HCT116 (cell line): ENCODE measurements at regions not wholly inside any gene's neighbourhood (a gene's known extent, or its start where the extent isn't known, plus 50 kb on each side); places are given as distances from the start of the nearest gene placed in this dataset.

Source experiments
- EGR1 ChIP-seq: IDR thresholded peaks from 2 replicates; pipeline ENCODE4 v1.6.1; 2012; ENCODE audit warnings: low read depth
- EZH2 ChIP-seq: fragments of 200-600 bp; sonication (generic); IDR thresholded peaks from 2 replicates; pipeline ENCODE4 v1.6.1; 2017; ENCODE audit warnings: antibody characterized with exemption, mixed run types
- EZH2phosphoT487 ChIP-seq: fragments of 200-600 bp; IDR thresholded peaks from 2 replicates; pipeline ENCODE4 v1.6.1; 2018; ENCODE audit warnings: antibody characterized with exemption, borderline replicate concordance
- FOSL1 ChIP-seq: IDR thresholded peaks from 2 replicates; pipeline ENCODE4 v1.6.1; 2012; ENCODE audit warnings: low read depth
- JUND ChIP-seq: IDR thresholded peaks from 2 replicates; pipeline ENCODE4 v1.6.1; 2012
- POLR2A ChIP-seq: IDR thresholded peaks from 2 replicates; pipeline ENCODE4 v1.7.0; 2011; ENCODE audit warnings: borderline replicate concordance; ENCODE audit not compliant: insufficient read depth, insufficient read length; ENCODE audit errors: extremely low read depth
- POLR2AphosphoS5 ChIP-seq: IDR thresholded peaks from 2 replicates; pipeline ENCODE4 v1.6.1; 2011; ENCODE audit warnings: mild to moderate bottlenecking, low read depth, low read length, moderate library complexity
- RAD21 ChIP-seq: IDR thresholded peaks from 2 replicates; pipeline ENCODE4 v1.6.1; 2012; ENCODE audit warnings: low read depth, mild to moderate bottlenecking
- SP1 ChIP-seq: IDR thresholded peaks from 2 replicates; pipeline ENCODE4 v1.6.1; 2012; ENCODE audit warnings: low read depth
- TCF7L2 ChIP-seq: IDR thresholded peaks from 2 replicates; pipeline ENCODE4 v1.7.0; 2011; ENCODE audit warnings: borderline replicate concordance, inconsistent platforms; ENCODE audit not compliant: insufficient read depth, insufficient read length; ENCODE audit errors: extremely low read depth
- ZFX ChIP-seq: fragments of 450-650 bp; IDR thresholded peaks from 2 replicates; pipeline ENCODE4 v1.6.1; 2017
- TF ChIP-seq, protein P1 (sequence below), 3 experiments: fragments of 200-600 bp in 1 of 3; sonication (generic) in 1 of 3; IDR thresholded peaks in 2 of 3; conservative IDR thresholded peaks in 1 of 3; 2 replicates each; pipeline ENCODE4 v1.5.1; 2012 to 2017; ENCODE audit warnings: low read depth in 2 of 3, low read length in 2 of 3, antibody characterized with exemption in 1 of 3, borderline replicate concordance in 1 of 3, control low read depth in 1 of 3, mild to moderate bottlenecking in 1 of 3, mixed read lengths in 1 of 3, mixed run types in 1 of 3, moderate library complexity in 1 of 3; ENCODE audit not compliant: insufficient read depth in 1 of 3
- TF ChIP-seq, protein P2 (sequence below): IDR thresholded peaks from 2 replicates; pipeline ENCODE4 v1.6.1; 2012
- TF ChIP-seq, protein P3 (sequence below): IDR thresholded peaks from 2 replicates; pipeline ENCODE4 v1.6.1; 2012

DNA sequence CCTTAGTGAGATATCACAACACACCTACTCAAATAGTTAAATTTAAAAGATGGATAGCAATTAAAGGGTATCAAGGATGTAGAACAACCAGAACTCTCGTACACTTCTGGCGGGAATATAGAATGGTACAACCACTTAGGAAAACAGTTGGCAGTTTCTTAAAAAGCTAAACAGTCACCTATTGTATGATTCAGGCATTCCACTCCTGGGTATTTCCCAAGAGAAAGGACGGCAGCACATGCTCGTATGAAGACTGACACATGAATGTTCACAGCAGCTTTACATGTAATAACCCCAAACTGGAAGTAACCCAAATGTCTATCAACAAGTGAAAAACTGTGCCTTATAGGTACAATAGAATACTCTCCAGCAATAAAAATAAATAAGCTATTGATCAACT is 465.2 kb downstream of the VRK1 start:
- TF ChIP-seq, protein P1, sequence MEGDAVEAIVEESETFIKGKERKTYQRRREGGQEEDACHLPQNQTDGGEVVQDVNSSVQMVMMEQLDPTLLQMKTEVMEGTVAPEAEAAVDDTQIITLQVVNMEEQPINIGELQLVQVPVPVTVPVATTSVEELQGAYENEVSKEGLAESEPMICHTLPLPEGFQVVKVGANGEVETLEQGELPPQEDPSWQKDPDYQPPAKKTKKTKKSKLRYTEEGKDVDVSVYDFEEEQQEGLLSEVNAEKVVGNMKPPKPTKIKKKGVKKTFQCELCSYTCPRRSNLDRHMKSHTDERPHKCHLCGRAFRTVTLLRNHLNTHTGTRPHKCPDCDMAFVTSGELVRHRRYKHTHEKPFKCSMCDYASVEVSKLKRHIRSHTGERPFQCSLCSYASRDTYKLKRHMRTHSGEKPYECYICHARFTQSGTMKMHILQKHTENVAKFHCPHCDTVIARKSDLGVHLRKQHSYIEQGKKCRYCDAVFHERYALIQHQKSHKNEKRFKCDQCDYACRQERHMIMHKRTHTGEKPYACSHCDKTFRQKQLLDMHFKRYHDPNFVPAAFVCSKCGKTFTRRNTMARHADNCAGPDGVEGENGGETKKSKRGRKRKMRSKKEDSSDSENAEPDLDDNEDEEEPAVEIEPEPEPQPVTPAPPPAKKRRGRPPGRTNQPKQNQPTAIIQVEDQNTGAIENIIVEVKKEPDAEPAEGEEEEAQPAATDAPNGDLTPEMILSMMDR (IDR thresholded peaks at IDR 0.05 in 2 of 3, conservative IDR thresholded peaks at IDR 0.05 in 1 of 3; ENCODE audit: borderline replicate concordance in 1 of 3, insufficient read depth in 1 of 3, low read depth in 2 of 3, low read length in 2 of 3) = no peak
- TF ChIP-seq EZH2phosphoT487 = no peak
- TF ChIP-seq EZH2 = no peak
- no peak for TF ChIP-seq ZFX
- TF ChIP-seq EGR1 = no peak
- no peak for TF ChIP-seq FOSL1
- TF ChIP-seq POLR2A = no peak
- no peak for TF ChIP-seq POLR2AphosphoS5
- TF ChIP-seq JUND = no peak
- TF ChIP-seq, protein P2, sequence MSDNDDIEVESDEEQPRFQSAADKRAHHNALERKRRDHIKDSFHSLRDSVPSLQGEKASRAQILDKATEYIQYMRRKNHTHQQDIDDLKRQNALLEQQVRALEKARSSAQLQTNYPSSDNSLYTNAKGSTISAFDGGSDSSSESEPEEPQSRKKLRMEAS = no peak
- no peak for TF ChIP-seq RAD21
- no peak for TF ChIP-seq TCF7L2
- TF ChIP-seq SP1 = no peak
- TF ChIP-seq, protein P3, sequence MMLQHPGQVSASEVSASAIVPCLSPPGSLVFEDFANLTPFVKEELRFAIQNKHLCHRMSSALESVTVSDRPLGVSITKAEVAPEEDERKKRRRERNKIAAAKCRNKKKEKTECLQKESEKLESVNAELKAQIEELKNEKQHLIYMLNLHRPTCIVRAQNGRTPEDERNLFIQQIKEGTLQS = no peak
